Endothelial cell of umbilical vein (primary cell): ENCODE measurements at regions not wholly inside any gene's neighbourhood (a gene's known extent, or its start where the extent isn't known, plus 50 kb on each side); places are given as distances from the start of the nearest gene placed in this dataset.

Experiments
- BruUV-seq: library from RNA; stranded (reverse); fragments of 400-500 nt; replicated peaks from 2 replicates; lab custom pipeline; 2021; lab: Mats Ljungman, UMichigan
- CTCF ChIA-PET: fragments of 300-600, 350-600 bp; sonication (Branson Sonifier 250); formaldehyde crosslinking; loops from one replicate; lab custom pipeline; 2021; ENCODE audit warnings: antibody characterized with exemption, inconsistent platforms; lab: Charles Lee
- POLR2A ChIA-PET: fragments of 300-600, 350-600 bp; sonication (Branson Sonifier 250); formaldehyde crosslinking; loops from one replicate; lab custom pipeline; 2021; ENCODE audit warnings: antibody characterized with exemption, inconsistent platforms; lab: Charles Lee
- DNase-seq: peaks from one replicate; pipeline ENCODE4 v3.0.0-alpha.2; 2011; ENCODE audit warnings: low read depth, low spot score
- FAIRE-seq: peaks from 2 replicates; lab custom pipeline; 2011; peaks lifted over from hg19 to GRCh38; lab: Jason Lieb, UNC
- H2AFZ ChIP-seq: 2 replicates; pipeline ENCODE4 v1.6.0; 2012; ENCODE audit warnings: low read depth, low read length, control low read depth, inconsistent platforms
- H3K27ac ChIP-seq: 2 replicates; pipeline ENCODE4 v1.5.1; 2011; ENCODE audit warnings: low read depth, mild to moderate bottlenecking, control low read depth, low read length, moderate library complexity; ENCODE audit not compliant: insufficient read depth
- H3K27me3 ChIP-seq, 2 experiments: 2 replicates each; pipeline versions ENCODE4 v1.6.0 to v1.6.1; 2011; ENCODE audit warnings: low read length in 2 of 2, mixed read lengths in 1 of 2; ENCODE audit not compliant: control insufficient read depth in 2 of 2, insufficient read depth in 2 of 2
- H3K36me3 ChIP-seq, 2 experiments: 2 replicates in 1 of 2; 3 replicates in 1 of 2; pipeline ENCODE4 v1.5.1; 2011; ENCODE audit warnings: low read length in 2 of 2, mild to moderate bottlenecking in 1 of 2, moderate library complexity in 1 of 2; ENCODE audit not compliant: control insufficient read depth in 2 of 2, insufficient read depth in 2 of 2; ENCODE audit errors: extremely low read depth in 1 of 2
- H3K4me1 ChIP-seq: 3 replicates; pipeline ENCODE4 v1.5.1; 2011; ENCODE audit warnings: mild to moderate bottlenecking, low read length; ENCODE audit not compliant: control insufficient read depth, insufficient read depth; ENCODE audit errors: extremely low read depth
- H3K4me2 ChIP-seq: 2 replicates; pipeline ENCODE4 v1.6.1; 2011; ENCODE audit warnings: low read length, control low read depth, mixed read lengths; ENCODE audit not compliant: insufficient read depth
- H3K4me3 ChIP-seq, 3 experiments: fragments of 200-600 bp in 1 of 3; sonication (generic), shearing (Covaris generic) in 1 of 3; replicated peaks in 1 of 3; 2 replicates each; pipeline ENCODE4 v1.5.1; 2011 to 2016; ENCODE audit warnings: control low read depth in 3 of 3, low read length in 3 of 3, mild to moderate bottlenecking in 2 of 3, inconsistent platforms in 1 of 3, low read depth in 1 of 3, moderate library complexity in 1 of 3; ENCODE audit not compliant: insufficient read depth in 1 of 3
- H3K79me2 ChIP-seq: 2 replicates; pipeline ENCODE4 v1.6.0; 2012; ENCODE audit warnings: low read length, inconsistent platforms; ENCODE audit not compliant: control insufficient read depth, insufficient read depth
- H3K9ac ChIP-seq: replicated peaks from 2 replicates; pipeline ENCODE3; 2011; ENCODE audit warnings: low read length, control low read depth; ENCODE audit not compliant: insufficient read depth; ENCODE audit errors: extremely low read depth
- H3K9me1 ChIP-seq: replicated peaks from 3 replicates; pipeline ENCODE4 v1.6.0; 2011; ENCODE audit warnings: mild to moderate bottlenecking, low read length; ENCODE audit not compliant: control insufficient read depth, insufficient read depth; ENCODE audit errors: extremely low read depth
- H3K9me3 ChIP-seq: replicated peaks from 2 replicates; pipeline ENCODE4 v1.5.1; 2012; ENCODE audit warnings: low read length, inconsistent platforms; ENCODE audit not compliant: control insufficient read depth, insufficient read depth
- H4K20me1 ChIP-seq: replicated peaks from 2 replicates; pipeline ENCODE3; 2011; ENCODE audit warnings: mild to moderate bottlenecking, low read length; ENCODE audit not compliant: control insufficient read depth, insufficient read depth; ENCODE audit errors: extremely low read depth
- CTCF ChIP-seq, 2 donors: IDR thresholded peaks; 1 replicate in 1 of 2; 2 replicates in 1 of 2; pipeline ENCODE4 v1.5.1; 2011; ENCODE audit warnings: low read length in 2 of 2, mild to moderate bottlenecking in 2 of 2, moderate library complexity in 2 of 2, control low read depth in 1 of 2, inconsistent platforms in 1 of 2, low read depth in 1 of 2; ENCODE audit not compliant: insufficient read depth in 1 of 2; ENCODE audit errors: extremely low read depth in 1 of 2
- EZH2 ChIP-seq: IDR thresholded peaks from 2 replicates; pipeline ENCODE4 v1.6.1; 2012; ENCODE audit warnings: borderline replicate concordance, low read depth, mild to moderate bottlenecking, moderate library complexity, low read length, inconsistent platforms; ENCODE audit not compliant: severe bottlenecking
- FOS ChIP-seq: IDR thresholded peaks from 2 replicates; pipeline ENCODE4 v1.6.1; 2011; ENCODE audit warnings: mild to moderate bottlenecking, low read length, moderate library complexity, borderline replicate concordance; ENCODE audit not compliant: insufficient read depth
- MAX ChIP-seq: IDR thresholded peaks from 2 replicates; pipeline ENCODE4 v1.6.1; 2011; ENCODE audit not compliant: insufficient read depth, insufficient read length
- MYC ChIP-seq: IDR thresholded peaks from one replicate; pipeline ENCODE4 v1.6.1; 2011; ENCODE audit warnings: mild to moderate bottlenecking, low read depth, low read length
- dilution Hi-C: fragments of 300-500 bp; cut with MboI; formaldehyde crosslinking; loops from one replicate; pipeline ENCODE4 v1.15.0; 2019; ENCODE audit warnings: low sequenced_read_pairs; ENCODE audit not compliant: extremely low pct_ligation_motif_present
- intact Hi-C: fragments of 100-400 bp; cut with micrococcal nuclease; formaldehyde crosslinking; loops from one replicate; pipeline ENCODE4 v1.10.0; 2022

DNA sequence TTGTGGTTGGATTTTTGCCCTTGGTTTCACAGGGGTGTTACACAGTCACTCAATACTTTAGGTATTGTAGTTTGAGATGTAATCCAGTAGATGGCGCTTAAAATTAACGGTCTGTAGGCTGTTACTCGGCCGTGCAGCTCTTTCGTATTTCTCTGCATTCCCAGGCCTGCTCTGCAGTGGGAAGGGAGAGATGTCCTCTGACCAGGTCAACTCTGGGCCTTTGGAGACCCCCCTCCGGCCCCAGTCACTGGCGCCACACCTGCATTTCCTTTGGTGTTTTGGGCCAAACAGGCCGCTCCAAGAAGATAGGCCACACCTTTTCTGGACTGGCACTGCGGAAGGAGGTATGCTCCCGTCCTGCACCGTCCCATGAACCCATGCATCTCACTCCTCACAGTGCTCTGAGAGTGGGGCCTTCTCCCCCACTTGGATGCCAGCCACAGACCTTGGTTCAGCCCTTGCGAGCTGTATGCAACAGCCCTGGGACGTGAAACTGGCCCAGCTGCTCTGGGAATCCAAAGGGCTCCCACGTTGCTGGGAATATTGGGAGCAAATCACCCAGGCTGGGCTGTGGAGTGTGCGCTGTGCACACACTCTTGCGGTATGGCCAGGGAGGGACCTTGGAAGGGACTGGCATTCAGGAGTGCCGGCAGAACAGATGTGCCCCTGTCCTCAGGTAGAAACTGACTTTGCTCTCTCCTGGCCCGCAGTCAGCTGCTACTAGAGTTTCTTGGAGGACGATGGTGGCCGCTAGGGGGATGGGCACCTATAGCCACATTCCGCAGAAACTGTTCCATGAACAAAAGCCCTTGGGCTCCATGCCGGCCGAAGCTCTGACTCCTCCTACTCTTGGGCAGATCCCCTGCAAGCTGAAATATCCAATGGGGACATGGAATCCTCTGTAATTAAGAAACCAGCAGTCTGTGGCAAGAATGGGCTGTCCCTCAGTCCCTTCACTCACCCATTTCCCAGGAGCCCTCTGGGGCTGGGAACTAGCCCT is 410.5 kb upstream of the CADM2 start:
- Histone ChIP-seq H3K79me2 (no peaks in the 10 kb centered on the region), H3K36me3 (no peaks in the 10 kb centered on the region), H3K4me1 (no peaks in the 10 kb centered on the region), H4K20me1 (no peaks in the 10 kb centered on the region), H3K9me3 (no peaks in the 10 kb centered on the region), H3K9ac (no peak overlapping the region), H2AFZ (no peak overlapping the region), H3K4me3 (no peak overlapping the region), H3K27ac (no peak overlapping the region), H3K27me3 (no peaks in the 10 kb centered on the region), H3K4me2 (no peak overlapping the region), H3K9me1 (no peaks in the 10 kb centered on the region)
- dilution Hi-C loops = no loop called here
- CTCF ChIA-PET = no interaction called here
- intact Hi-C loops = loop anchor here (1.0 kb wide), 1 partner anchor 1028 kb away; no protein-coding TSS in a partner anchor
- DNase-seq (no peak), FAIRE-seq (no peak)
- TF ChIP-seq MYC (no peak), MAX (no peak), CTCF (IDR thresholded peaks at IDR 0.05; ENCODE audit: extremely low read depth in 1 of 2, insufficient read depth in 1 of 2, low read depth in 1 of 2, low read length in 2 of 2) (peak; percentile 5 to 8)
- POLR2A ChIA-PET = no interaction called here
- BruUV-seq = no TSS peak

- ChIA-PET CTCF (no interaction called here), POLR2A (no interaction called here)
- Histone ChIP-seq H3K79me2 (no peaks in the 10 kb centered on the region), H3K27ac (no peak overlapping the region), H3K4me1 (no peaks in the 10 kb centered on the region), H3K36me3 (no peaks in the 10 kb centered on the region), H3K9me3 (no peaks in the 10 kb centered on the region), H2AFZ (no peak overlapping the region), H3K9me1 (no peaks in the 10 kb centered on the region), H3K9ac (no peak overlapping the region), H3K27me3 (no peaks in the 10 kb centered on the region), H3K4me2 (no peak overlapping the region), H3K4me3 (no peak overlapping the region), H4K20me1 (no peaks in the 10 kb centered on the region)
- DNase-seq (no peak), FAIRE-seq (no peak)
- TF ChIP-seq FOS (no peak), EZH2 (no peak)
- intact Hi-C loops (no loop called here), dilution Hi-C loops (no loop called here)
- no TSS peak for BruUV-seq
These were observed 403.2 kb upstream of the CADM2 start for GRCh38 chr3:84555629-84556028.
